Fibroblast of mammary gland (primary cell): ENCODE measurements at regions not wholly inside any gene's neighbourhood (a gene's known extent, or its start where the extent isn't known, plus 50 kb on each side); places are given as distances from the start of the nearest gene placed in this dataset.

Experiments
- DNase-seq: peaks from one replicate; pipeline ENCODE4 v3.0.0-alpha.2; 2010; ENCODE audit warnings: low read depth
- H3K4me3 ChIP-seq: 2 replicates; pipeline ENCODE4 v1.5.1; 2011; ENCODE audit warnings: low read depth, mild to moderate bottlenecking, low read length, moderate library complexity; ENCODE audit not compliant: control insufficient read depth
- CTCF ChIP-seq: conservative IDR thresholded peaks from 2 replicates; pipeline ENCODE4 v1.5.1; 2011; ENCODE audit warnings: low read depth, low read length, inconsistent platforms; ENCODE audit not compliant: control insufficient read depth, insufficient read depth

- DNase-seq = peak; percentile 95
- no peak for TF ChIP-seq CTCF
- H3K4me3 ChIP-seq = no peak overlapping the region
Measured at GRCh38 chr4:85402371-85402770, 72.6 kb upstream of the ARHGAP24 start.

- no peak for DNase-seq
- no peak for TF ChIP-seq CTCF
- no peak overlapping the region for H3K4me3 ChIP-seq
Measured at GRCh38 chr4:85406185-85406584, 68.8 kb upstream of the ARHGAP24 start.

GRCh38 chr4:85407546-85407945 lies 67.4 kb upstream of the ARHGAP24 start:
- DNase-seq = no peak
- TF ChIP-seq CTCF = no peak
- no peak overlapping the region for H3K4me3 ChIP-seq

GRCh38 chr4:85408301-85408700 lies 66.6 kb upstream of the ARHGAP24 start:
- no peak for DNase-seq
- TF ChIP-seq CTCF = no peak

GRCh38 chr4:85409251-85409650 lies 65.7 kb upstream of the ARHGAP24 start:
- H3K4me3 ChIP-seq = no peak overlapping the region
- no peak for DNase-seq
- TF ChIP-seq CTCF = no peak

More at GRCh38 chr4:85408301-85408700, 66.6 kb upstream of the ARHGAP24 start:
- H3K4me3 ChIP-seq = no peak overlapping the region

- H3K4me3 ChIP-seq = no peak overlapping the region
- DNase-seq = no peak
- TF ChIP-seq CTCF = no peak
Measured at GRCh38 chr4:85411386-85411785, 63.6 kb upstream of the ARHGAP24 start.

- no peak for DNase-seq
- TF ChIP-seq CTCF = no peak
Measured at GRCh38 chr4:85414972-85415371, 60.0 kb upstream of the ARHGAP24 start.

More at GRCh38 chr4:85414972-85415371, 60.0 kb upstream of the ARHGAP24 start:
- no peak overlapping the region for H3K4me3 ChIP-seq
